ENCODE measurements at regions not wholly inside any gene's neighbourhood (a gene's known extent, or its start where the extent isn't known, plus 50 kb on each side); places are given as distances from the start of the nearest gene placed in this dataset.
"Not testable (repeated sequence)": the region's sequence is repeated elsewhere in the genome, so short reads cannot be mapped to it uniquely, and the experiment has no call there.

DNA sequence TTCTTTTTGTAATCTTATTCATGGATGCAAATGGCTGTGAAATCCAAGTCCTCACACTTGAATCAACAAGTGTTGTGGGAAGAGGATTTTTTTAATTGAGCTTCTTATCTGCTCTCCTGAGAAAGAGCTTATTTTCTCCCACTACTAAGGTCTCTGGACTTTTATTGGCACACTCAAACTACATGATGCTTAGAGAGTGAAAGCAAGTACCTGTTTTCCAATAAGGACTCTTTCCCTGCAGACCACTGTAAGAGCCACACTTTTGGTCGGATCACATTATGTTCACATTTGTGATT, 546.4 kb upstream of the ARRDC3 start:
- Mint-ChIP-seq H3K4me1 (no peaks in the 10 kb centered on the region), H3K27me3 (peaks cover 0 to 7% (median 0%) of the 10 kb centered on the region in 5 donors), H3K27ac (no peak overlapping the region), H3K36me3 (no peaks in the 10 kb centered on the region), H3K4me3 (no peak overlapping the region), H3K9me3 (no peaks in the 10 kb centered on the region)
- POLR2A ChIA-PET = no interaction called here
- ATAC-seq (no peak), DNase-seq (no peak)

DNA sequence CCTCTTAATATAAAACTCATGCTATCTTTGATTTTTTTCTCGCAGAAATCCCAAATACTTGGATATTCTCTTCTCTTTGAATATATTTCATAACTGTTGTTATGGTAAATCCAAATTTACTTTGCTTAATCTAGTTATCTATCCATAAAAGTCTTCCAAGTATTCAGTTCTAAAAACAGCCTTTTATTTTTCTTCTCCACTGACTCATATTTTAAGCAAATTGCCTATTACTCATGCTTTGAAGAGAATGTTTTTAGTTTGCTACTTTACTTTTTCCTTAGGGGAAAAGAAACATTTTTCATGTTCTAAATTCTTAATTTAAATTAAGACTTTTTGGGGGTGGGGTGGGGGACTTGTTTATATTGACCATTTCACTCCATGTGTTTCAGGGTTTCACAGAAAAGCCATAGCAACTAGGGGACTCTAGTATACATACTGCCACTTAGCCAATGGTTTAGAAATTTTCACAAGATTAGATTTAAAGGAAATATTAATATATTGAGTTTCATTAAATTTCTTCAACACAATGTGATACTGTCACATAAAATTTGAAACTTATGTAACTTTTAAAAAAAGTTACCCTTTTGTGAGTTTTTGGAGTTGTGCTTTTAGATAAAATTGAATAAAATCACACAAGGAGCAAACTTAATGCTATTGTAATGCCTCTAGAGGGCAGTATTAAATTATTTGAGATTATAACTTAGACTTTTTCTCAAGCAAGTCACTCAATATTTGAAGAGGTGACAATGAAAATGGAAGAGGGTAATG, 545.8 kb upstream of the ARRDC3 start:
- ATAC-seq = no peak
- peak in 2 of 10 donors; percentile 1 to 3 for DNase-seq
- Mint-ChIP-seq H3K27me3 (peaks cover 0 to 7% (median 0%) of the 10 kb centered on the region in 5 donors), H3K36me3 (no peaks in the 10 kb centered on the region), H3K4me1 (no peaks in the 10 kb centered on the region), H3K4me3 (no peak overlapping the region), H3K27ac (no peak overlapping the region), H3K9me3 (no peaks in the 10 kb centered on the region)
- POLR2A ChIA-PET = no interaction called here

DNA sequence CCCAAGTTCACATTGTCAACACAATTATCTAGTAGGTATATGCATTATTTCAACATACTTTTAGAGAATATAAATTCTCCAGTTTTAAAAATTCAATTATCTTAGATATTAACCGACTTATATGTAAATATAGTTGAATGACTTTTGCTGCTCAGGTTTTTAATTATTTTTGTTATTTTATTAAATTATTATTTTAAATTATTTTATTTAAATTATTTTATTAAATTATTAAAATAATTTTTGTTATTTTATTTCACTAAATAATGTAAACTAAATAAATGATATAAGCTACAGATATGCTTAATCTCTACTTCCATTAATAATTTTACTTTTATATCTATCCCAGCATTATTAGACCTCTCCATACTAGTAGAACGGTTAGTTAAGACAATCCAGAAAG, 544.3 kb upstream of the ARRDC3 start:
- DNase-seq (no peak), ATAC-seq (no peak)
- H3K36me3 Mint-ChIP-seq = no peaks in the 10 kb centered on the region
- POLR2A ChIA-PET = no interaction called here
- no peak overlapping the region for H3K4me3 Mint-ChIP-seq
- H3K4me1 Mint-ChIP-seq = no peaks in the 10 kb centered on the region
- no peak overlapping the region for H3K27ac Mint-ChIP-seq
- H3K27me3 Mint-ChIP-seq = peaks cover 0 to 7% (median 0%) of the 10 kb centered on the region in 5 donors
- H3K9me3 Mint-ChIP-seq = no peaks in the 10 kb centered on the region

DNA sequence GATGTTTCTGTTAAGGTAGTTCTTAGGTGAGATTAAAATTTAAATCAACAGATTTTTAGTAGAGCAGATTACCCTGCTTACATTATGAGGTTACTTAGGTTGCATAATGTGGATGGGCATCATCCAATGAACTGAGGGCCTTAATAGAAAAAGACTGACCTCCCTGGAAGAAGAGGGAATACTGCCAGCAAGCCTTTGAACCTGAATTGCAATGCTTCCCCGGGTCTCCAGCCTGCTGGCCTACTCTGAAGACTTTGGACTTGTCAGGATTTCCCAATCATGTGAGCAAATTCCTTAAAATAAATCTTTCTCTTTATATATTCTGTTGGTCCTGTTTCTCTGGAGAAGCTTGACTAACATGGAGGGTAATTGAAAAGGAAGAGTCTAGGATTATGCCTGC, 542.1 kb upstream of the ARRDC3 start:
- no peak for ATAC-seq
- H3K36me3 Mint-ChIP-seq = no peaks in the 10 kb centered on the region
- no peaks in the 10 kb centered on the region for H3K4me1 Mint-ChIP-seq
- no peaks in the 10 kb centered on the region for H3K9me3 Mint-ChIP-seq
- no peaks in the 10 kb centered on the region for H3K27me3 Mint-ChIP-seq
- DNase-seq = no peak
- H3K27ac Mint-ChIP-seq = no peak overlapping the region
- POLR2A ChIA-PET = no interaction called here
- no peak overlapping the region for H3K4me3 Mint-ChIP-seq

DNA sequence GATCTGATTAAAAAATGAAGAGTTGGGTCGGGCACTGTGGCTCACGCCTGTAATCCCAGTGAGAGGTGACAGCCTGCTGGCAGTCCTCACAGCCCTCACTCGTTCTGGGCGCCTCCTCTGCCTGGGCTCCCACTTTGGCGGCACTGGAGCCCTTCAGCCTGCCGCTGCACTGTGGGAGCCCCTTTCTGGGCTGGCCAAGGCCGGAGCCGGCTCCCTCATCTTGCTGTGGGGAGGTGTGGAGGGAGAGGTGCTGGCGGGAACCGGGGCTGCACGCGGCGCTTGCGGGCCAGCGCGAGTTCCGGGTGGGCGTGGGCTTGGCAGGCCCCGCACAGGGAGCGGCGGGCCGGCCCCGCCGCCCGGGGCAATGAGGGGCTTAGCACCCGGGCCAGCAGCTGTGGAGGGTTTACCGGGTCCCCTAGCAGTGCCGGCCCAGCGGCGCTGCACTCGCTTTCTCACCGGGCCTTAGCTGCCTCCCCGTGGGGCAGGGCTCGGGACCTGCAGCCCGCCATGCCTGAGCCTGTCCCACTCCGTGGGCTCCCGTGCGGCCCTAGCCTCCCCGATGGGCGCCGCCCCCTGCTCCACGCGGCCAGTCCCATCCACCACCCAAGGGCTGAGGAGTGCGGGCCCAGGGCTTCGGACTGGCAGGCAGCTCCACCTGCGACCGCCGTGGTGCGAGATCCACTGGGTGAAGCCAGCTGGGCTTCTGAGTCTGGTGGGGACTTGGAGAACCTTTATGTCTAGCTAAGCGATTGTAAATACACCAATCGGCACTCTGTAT, 534.1 kb upstream of the ARRDC3 start:
- H3K4me1 Mint-ChIP-seq, ATAC-seq, DNase-seq, H3K36me3 Mint-ChIP-seq, H3K4me3 Mint-ChIP-seq, H3K27ac Mint-ChIP-seq, H3K9me3 Mint-ChIP-seq, POLR2A ChIA-PET, H3K27me3 Mint-ChIP-seq: not testable (repeated sequence)

DNA sequence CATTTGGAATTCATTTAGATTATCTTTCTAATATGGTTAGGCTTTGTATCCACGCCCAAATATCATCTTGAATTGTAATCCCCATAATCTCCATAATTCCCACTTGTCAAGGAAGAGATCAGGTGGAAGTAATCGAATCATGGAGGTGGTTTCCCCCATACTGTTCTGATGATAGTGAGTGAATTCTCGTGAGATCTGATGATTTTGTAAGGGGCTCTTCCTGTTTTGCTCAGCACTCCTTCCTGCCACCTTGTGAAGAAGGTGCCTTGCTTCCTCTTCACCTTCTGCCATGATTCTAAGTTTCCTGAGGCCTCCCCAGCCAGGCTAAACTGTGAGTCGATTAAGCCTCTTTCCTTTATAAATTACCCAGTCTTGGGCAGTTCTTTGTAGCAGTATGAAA, 527.5 kb upstream of the ARRDC3 start:
- no peaks in the 10 kb centered on the region for H3K4me1 Mint-ChIP-seq
- ATAC-seq = no peak
- no peak overlapping the region for H3K27ac Mint-ChIP-seq
- POLR2A ChIA-PET = no interaction called here
- H3K36me3 Mint-ChIP-seq = no peaks in the 10 kb centered on the region
- peaks cover 0 to 4% (median 0%) of the 10 kb centered on the region in 5 donors for H3K27me3 Mint-ChIP-seq
- DNase-seq = no peak
- H3K4me3 Mint-ChIP-seq = no peak overlapping the region
- peaks cover 0 to 15% (median 0%) of the 10 kb centered on the region in 9 donors for H3K9me3 Mint-ChIP-seq

DNA sequence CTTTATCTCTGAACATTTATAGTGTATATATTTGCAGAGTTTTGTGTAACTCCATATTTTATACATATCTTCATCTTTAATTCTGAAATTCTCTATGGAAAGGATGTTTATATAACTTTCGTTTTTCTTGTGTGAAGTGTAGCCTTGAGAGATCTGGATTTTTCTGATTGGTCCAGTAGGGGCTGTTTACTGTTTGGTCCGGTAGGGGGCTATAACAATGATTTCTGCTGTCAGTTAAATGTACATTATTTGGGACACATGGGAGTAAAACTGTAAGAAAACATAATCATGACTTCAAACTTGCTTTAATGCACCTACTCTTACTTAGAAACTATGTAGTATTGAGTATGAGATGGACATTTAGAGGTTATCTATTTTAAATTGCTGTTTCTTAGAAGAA, 527.1 kb upstream of the ARRDC3 start:
- ATAC-seq (no peak), DNase-seq (no peak)
- peaks cover 0 to 4% (median 0%) of the 10 kb centered on the region in 5 donors for H3K27me3 Mint-ChIP-seq
- peaks cover 0 to 15% (median 0%) of the 10 kb centered on the region in 9 donors for H3K9me3 Mint-ChIP-seq
- H3K4me3 Mint-ChIP-seq = no peak overlapping the region
- H3K27ac Mint-ChIP-seq = no peak overlapping the region
- no peaks in the 10 kb centered on the region for H3K36me3 Mint-ChIP-seq
- POLR2A ChIA-PET = no interaction called here
- H3K4me1 Mint-ChIP-seq = no peaks in the 10 kb centered on the region

DNA sequence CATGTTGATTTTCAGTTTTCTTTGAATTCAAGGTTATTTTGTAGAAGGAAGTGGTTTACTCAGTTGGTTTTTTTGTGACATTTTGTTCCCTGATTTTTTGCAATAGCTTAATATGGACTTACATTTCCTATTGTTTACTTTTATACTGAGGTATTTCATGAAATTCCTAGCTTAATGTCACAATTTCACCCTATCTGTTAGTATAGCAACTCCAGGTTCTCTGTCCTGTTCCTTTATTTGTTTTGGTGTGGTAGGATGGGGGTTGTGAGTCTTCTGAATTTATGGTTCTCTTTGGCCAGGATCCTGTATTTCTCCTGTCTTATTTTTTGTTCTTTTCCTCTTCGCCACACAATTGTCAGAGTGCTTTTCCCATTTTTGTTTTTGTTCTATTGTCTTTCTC, 523.4 kb upstream of the ARRDC3 start:
- ATAC-seq (no peak), DNase-seq (no peak)
- Mint-ChIP-seq H3K4me1 (no peaks in the 10 kb centered on the region), H3K9me3 (peaks cover 0 to 19% (median 0%) of the 10 kb centered on the region in 9 donors), H3K27me3 (no peaks in the 10 kb centered on the region), H3K27ac (no peak overlapping the region), H3K36me3 (no peaks in the 10 kb centered on the region), H3K4me3 (no peak overlapping the region)
- POLR2A ChIA-PET = no interaction called here

DNA sequence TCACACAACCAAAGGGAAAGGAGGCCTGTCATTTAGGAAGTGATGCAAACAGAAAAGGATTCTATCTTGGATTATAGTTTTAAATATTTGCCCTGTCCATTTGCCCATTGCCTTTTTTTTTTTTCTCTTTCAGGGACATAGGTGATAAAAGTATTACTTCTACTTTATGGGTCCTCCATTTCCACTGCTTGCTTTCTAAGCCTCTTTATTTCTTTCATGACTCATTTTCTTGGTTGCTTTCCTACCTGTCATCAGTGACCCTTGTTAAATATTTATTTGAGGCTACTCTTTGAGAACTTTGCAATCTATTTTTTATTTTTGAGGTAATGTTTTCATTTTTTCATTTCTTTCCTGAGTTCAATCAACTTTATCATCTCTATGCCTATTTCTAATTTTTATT, 522.9 kb upstream of the ARRDC3 start:
- Mint-ChIP-seq H3K9me3 (peaks cover 0 to 17% (median 0%) of the 10 kb centered on the region in 9 donors), H3K27ac (no peak overlapping the region), H3K4me1 (no peaks in the 10 kb centered on the region), H3K36me3 (no peaks in the 10 kb centered on the region), H3K27me3 (no peaks in the 10 kb centered on the region), H3K4me3 (no peak overlapping the region)
- POLR2A ChIA-PET = no interaction called here
- DNase-seq (no peak), ATAC-seq (no peak)

DNA sequence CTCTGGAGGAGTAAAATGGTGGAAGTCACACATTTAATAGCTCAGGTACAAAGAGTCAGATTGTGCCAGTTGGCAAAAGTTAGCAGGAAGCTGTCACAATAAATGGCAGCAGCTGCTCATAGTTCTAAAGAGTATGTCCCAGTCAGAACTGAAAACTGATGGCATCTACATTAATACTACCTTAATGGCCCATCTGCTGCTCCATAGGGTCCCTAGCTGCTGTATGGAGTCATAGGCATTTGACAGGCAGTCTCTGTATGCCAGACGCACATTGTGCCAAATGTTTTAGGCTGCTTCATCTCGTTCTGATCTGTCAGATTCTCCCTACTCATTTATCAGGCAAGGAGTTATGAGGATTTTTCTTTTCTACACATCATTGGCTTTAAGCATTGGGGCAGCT, 515.8 kb upstream of the ARRDC3 start:
- Mint-ChIP-seq H3K9me3 (peaks cover 0 to 8% (median 0%) of the 10 kb centered on the region in 9 donors), H3K4me3 (no peak overlapping the region), H3K4me1 (no peaks in the 10 kb centered on the region), H3K36me3 (no peaks in the 10 kb centered on the region), H3K27me3 (no peaks in the 10 kb centered on the region), H3K27ac (no peak overlapping the region)
- no peak for DNase-seq
- ATAC-seq = no peak
- POLR2A ChIA-PET = no interaction called here

DNA sequence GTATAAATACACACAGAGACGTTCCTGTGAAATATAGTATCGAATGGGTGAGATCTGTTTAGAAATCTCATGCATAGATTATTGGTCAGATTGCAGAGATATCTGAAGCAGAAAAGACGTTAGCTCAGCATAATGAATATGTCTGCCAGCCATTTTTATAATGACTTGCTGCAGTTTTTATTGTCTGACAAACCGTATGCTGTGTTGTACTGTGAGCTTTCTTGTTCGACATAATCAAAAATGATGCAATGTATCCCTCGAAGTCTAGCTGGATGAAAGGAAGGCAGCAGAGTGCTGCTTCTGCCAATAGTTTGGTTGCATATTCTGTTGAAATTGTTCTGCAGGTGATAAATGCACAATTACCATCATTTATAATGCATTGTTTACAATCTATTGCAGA, 514.9 kb upstream of the ARRDC3 start:
- POLR2A ChIA-PET = no interaction called here
- H3K4me1 Mint-ChIP-seq = no peaks in the 10 kb centered on the region
- no peaks in the 10 kb centered on the region for H3K36me3 Mint-ChIP-seq
- DNase-seq (no peak), ATAC-seq (no peak)
- H3K4me3 Mint-ChIP-seq = no peak overlapping the region
- H3K27ac Mint-ChIP-seq = no peak overlapping the region
- H3K27me3 Mint-ChIP-seq = no peaks in the 10 kb centered on the region
- H3K9me3 Mint-ChIP-seq = peaks cover 0 to 6% (median under 1%) of the 10 kb centered on the region in 9 donors

DNA sequence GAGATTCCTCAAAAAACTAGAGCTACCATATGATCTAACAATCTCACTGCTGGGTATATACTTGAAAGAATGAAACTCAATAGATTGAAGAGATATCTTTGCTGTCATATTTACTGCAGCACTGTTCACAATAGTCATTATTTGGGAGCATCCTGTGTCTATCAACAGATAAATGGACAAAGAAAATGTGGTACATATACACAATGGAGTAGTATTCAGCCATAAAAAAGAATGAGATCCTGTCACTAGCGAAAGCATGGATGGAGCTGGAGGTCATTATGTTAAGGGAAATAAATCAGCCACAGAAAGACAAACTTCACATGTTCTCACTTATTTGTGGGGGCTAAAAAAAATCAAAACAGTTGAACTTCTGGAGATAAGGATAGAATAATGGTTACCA, 505.7 kb upstream of the ARRDC3 start:
- DNase-seq (no peak), ATAC-seq (no peak)
- Mint-ChIP-seq H3K4me3 (no peak overlapping the region), H3K4me1 (no peaks in the 10 kb centered on the region), H3K9me3 (peaks cover 0 to 14% (median 2%) of the 10 kb centered on the region in 9 donors), H3K36me3 (no peaks in the 10 kb centered on the region), H3K27me3 (no peaks in the 10 kb centered on the region), H3K27ac (no peak overlapping the region)
- POLR2A ChIA-PET = no interaction called here

DNA sequence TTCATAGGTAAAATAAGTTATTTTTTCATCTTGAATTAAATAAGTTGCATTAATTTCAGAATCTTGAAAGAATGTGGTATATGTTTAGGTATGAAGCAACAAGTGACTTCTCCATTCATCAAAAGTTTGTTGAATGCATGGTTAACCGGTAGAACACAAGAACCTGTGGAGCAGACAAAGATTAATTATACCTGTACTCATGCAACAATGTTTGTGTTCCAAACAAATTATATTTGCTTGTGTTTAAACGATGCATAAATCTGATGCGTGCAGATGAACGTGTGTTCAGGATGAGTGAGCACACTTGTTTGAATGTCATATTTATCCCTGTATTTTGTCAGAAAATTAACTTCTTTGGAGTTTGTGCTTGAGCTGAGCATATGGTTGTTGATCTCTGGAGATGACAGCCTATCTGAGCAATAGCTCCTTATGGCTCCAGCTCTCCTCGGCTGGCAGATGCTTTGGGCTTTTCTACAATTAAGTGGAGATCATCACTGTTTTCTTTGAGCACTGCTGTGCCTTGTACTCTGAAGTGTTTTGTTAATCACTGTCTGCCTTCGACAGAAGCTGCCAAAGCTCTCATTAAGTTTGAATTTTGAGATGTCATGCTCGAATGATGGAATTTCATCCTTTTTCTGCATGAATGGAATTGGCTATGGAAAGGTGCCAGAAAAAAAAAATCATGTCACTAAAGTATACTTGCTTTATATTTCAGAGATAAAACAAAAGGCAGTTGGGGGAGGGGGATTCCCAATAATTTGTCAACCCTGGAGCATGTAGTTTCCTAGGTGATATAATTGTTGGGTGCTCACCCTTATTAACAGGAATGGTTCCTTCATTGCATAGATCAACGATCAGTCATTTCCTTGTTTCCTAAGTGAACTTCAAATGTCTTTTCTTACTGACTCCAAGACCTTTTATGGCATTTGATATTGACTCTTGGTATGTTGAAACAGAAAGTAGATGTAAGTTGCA, 502.5 kb upstream of the ARRDC3 start:
- no peak overlapping the region for H3K27ac Mint-ChIP-seq
- peaks cover 0 to 14% (median 2%) of the 10 kb centered on the region in 9 donors for H3K9me3 Mint-ChIP-seq
- no peak overlapping the region for H3K4me3 Mint-ChIP-seq
- no peaks in the 10 kb centered on the region for H3K4me1 Mint-ChIP-seq
- DNase-seq (no peak), ATAC-seq (no peak)
- H3K36me3 Mint-ChIP-seq = no peaks in the 10 kb centered on the region
- POLR2A ChIA-PET = no interaction called here
- H3K27me3 Mint-ChIP-seq = no peaks in the 10 kb centered on the region
